Osteocyte (in vitro differentiated cells): ENCODE measurements at regions not wholly inside any gene's neighbourhood (a gene's known extent, or its start where the extent isn't known, plus 50 kb on each side); places are given as distances from the start of the nearest gene placed in this dataset.

Source experiments
- DNase-seq: peaks from one replicate; pipeline ENCODE4 v3.0.0; 2021; ENCODE audit warnings: mixed read lengths; ENCODE audit not compliant: unreplicated experiment; ENCODE audit errors: extremely low spot score
- H3K27ac Mint-ChIP-seq: one replicate; pipeline ENCODE4 v1.8.0; 2021; ENCODE audit warnings: mild to moderate bottlenecking, mixed read lengths; ENCODE audit not compliant: unreplicated experiment
- H3K27me3 Mint-ChIP-seq: one replicate; pipeline ENCODE4 v1.8.0; 2021; ENCODE audit warnings: mixed read lengths; ENCODE audit not compliant: unreplicated experiment
- H3K36me3 Mint-ChIP-seq: one replicate; pipeline ENCODE4 v1.8.0; 2021; ENCODE audit warnings: mixed read lengths; ENCODE audit not compliant: unreplicated experiment
- H3K4me1 Mint-ChIP-seq: one replicate; pipeline ENCODE4 v1.8.0; 2021; ENCODE audit warnings: mixed read lengths; ENCODE audit not compliant: unreplicated experiment
- H3K4me3 Mint-ChIP-seq: one replicate; pipeline ENCODE4 v1.8.0; 2021; ENCODE audit warnings: mild to moderate bottlenecking, moderate library complexity, mixed read lengths; ENCODE audit not compliant: unreplicated experiment
- H3K9me3 Mint-ChIP-seq: one replicate; pipeline ENCODE4 v1.8.0; 2021; ENCODE audit warnings: mixed read lengths; ENCODE audit not compliant: unreplicated experiment
- TF ChIP-seq, protein P1 (sequence below): fragments of 200-600 bp; sonication (generic); IDR thresholded peaks from 2 replicates; pipeline ENCODE4 v1.5.0; 2021; ENCODE audit warnings: antibody characterized with exemption, mild to moderate bottlenecking, moderate library complexity

DNA sequence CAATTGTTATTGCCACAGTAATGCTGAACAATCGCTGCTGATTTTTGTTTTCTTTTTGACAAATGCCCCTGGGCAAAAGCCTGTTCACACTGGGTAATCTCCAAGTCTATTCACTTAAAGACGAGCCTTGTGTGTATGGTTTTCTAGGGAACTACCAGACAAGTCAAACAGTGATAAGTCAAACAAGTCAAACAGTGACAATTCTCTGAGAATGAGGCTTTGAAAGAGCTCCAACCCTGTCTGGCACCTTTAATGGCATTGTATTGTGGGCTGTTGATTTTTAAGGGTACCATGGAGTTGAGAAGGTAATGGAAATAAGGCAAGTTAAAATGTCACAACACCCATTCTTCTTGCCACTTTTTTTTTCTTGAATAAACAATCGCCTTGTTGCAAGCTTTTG lies 59.4 kb upstream of the TMC3 start:
- H3K9me3 Mint-ChIP-seq, result peaks cover 3% of the 10 kb centered on the region
- TF ChIP-seq, protein P1, sequence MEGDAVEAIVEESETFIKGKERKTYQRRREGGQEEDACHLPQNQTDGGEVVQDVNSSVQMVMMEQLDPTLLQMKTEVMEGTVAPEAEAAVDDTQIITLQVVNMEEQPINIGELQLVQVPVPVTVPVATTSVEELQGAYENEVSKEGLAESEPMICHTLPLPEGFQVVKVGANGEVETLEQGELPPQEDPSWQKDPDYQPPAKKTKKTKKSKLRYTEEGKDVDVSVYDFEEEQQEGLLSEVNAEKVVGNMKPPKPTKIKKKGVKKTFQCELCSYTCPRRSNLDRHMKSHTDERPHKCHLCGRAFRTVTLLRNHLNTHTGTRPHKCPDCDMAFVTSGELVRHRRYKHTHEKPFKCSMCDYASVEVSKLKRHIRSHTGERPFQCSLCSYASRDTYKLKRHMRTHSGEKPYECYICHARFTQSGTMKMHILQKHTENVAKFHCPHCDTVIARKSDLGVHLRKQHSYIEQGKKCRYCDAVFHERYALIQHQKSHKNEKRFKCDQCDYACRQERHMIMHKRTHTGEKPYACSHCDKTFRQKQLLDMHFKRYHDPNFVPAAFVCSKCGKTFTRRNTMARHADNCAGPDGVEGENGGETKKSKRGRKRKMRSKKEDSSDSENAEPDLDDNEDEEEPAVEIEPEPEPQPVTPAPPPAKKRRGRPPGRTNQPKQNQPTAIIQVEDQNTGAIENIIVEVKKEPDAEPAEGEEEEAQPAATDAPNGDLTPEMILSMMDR, result no peak
- no peaks in the 10 kb centered on the region for H3K36me3 Mint-ChIP-seq
- no peak overlapping the region for H3K27ac Mint-ChIP-seq
- no peak for DNase-seq
- H3K4me3 Mint-ChIP-seq, result no peak overlapping the region
- no peaks in the 10 kb centered on the region for H3K4me1 Mint-ChIP-seq
- peaks cover 51% of the 10 kb centered on the region for H3K27me3 Mint-ChIP-seq

DNA sequence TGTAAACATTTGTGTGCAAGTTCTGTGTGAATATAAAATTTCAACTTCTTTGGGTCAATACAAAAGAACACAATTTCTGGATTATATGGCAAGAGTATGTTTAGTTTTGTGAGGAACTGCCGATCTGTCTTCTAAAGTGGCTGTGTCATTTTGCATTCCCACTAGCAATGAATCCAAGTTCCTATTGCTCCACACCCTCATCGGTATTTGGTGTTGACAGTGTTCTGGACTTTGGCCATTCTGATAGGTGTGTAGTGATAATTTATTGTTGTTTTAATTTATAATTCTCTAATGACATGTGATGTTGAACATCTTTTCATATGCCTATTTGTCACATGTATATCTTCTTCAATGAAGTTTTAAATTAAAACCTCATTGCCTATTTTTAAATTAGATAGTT lies 58.2 kb upstream of the TMC3 start:
- no peak overlapping the region for H3K27ac Mint-ChIP-seq
- peaks cover 57% of the 10 kb centered on the region for H3K27me3 Mint-ChIP-seq
- H3K4me3 Mint-ChIP-seq, result no peak overlapping the region
- DNase-seq, result no peak
- no peaks in the 10 kb centered on the region for H3K4me1 Mint-ChIP-seq
- H3K9me3 Mint-ChIP-seq, result peaks cover 3% of the 10 kb centered on the region
- TF ChIP-seq, protein P1, result no peak
- no peaks in the 10 kb centered on the region for H3K36me3 Mint-ChIP-seq

DNA sequence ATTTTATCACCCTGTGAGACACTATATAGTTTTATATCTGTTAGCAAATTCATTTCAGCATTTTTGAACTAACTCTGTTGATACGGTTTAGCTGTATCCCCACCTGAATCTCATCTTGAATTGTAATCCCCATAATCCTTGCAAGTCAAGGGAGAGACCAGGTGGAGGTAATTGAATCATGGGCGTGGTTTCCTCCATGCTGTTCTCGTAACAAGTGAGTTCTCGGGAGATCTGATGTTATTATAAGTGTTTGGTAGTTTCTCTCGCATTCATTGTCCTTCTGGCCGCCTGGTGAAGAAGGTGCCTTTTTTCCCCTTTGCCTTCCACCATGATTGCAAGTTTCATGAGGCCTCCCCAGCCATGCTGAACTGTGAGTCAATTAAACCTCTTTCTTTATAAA lies 53.2 kb upstream of the TMC3 start:
- H3K27me3 Mint-ChIP-seq, result peaks cover 39% of the 10 kb centered on the region
- no peak overlapping the region for H3K27ac Mint-ChIP-seq

DNA sequence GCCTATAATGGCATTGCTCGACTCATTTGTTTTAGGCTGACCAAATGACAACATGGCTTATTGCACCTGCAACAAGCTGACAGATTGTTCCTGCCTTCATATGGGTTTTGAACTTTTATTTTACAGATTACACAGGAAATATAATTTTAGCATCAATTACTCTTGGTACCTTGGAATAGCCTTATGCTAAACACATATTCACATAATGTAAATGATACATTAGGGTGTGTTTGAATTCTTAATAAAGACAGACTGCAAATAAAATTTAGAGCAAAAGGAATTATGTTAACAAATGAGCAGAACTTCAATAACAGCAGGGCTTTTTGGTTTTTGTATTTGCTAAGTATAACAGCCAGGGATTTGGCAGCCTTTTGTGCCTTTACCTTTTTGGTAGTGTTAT lies 51.9 kb upstream of the TMC3 start:
- Mint-ChIP-seq H3K4me3 (no peak overlapping the region), H3K27me3 (peaks cover 27% of the 10 kb centered on the region), H3K36me3 (no peaks in the 10 kb centered on the region), H3K9me3 (peaks cover 3% of the 10 kb centered on the region), H3K27ac (no peak overlapping the region), H3K4me1 (no peaks in the 10 kb centered on the region)
- no peak for DNase-seq
- TF ChIP-seq, protein P1, result no peak

More for the DNA sequence above, 53.2 kb upstream of the TMC3 start:
- Mint-ChIP-seq H3K9me3 (peaks cover 3% of the 10 kb centered on the region), H3K36me3 (no peaks in the 10 kb centered on the region), H3K4me3 (no peak overlapping the region), H3K4me1 (no peaks in the 10 kb centered on the region)
- DNase-seq, result no peak
- TF ChIP-seq, protein P1, result no peak
